ENCODE measurements at regions not wholly inside any gene's neighbourhood (a gene's known extent, or its start where the extent isn't known, plus 50 kb on each side); places are given as distances from the start of the nearest gene placed in this dataset.

- no peak for DNase-seq
Measured at GRCh38 chr9:72431036-72431435, 66.0 kb upstream of the ZFAND5 start.

GRCh38 chr9:72428329-72428728 lies 63.3 kb upstream of the ZFAND5 start:
- no peak for DNase-seq

- DNase-seq, result no peak
Measured at GRCh38 chr9:72427801-72428200, 62.8 kb upstream of the ZFAND5 start.

GRCh38 chr9:72424131-72424530 lies 59.1 kb upstream of the ZFAND5 start:
- no peak for DNase-seq

- no peak for DNase-seq
Measured at GRCh38 chr9:72422214-72422613, 57.2 kb upstream of the ZFAND5 start.

GRCh38 chr9:72420783-72421182 lies 55.8 kb upstream of the ZFAND5 start:
- no peak for DNase-seq

- no peak for DNase-seq
Measured at GRCh38 chr9:72415948-72416347, 50.9 kb upstream of the ZFAND5 start.

GRCh38 chr9:72415163-72415562 lies 50.2 kb upstream of the ZFAND5 start:
- no peak for DNase-seq

Measured in NCI-H69 (cell line).